Tibial nerve (tissue), 4 donors: ENCODE measurements at regions not wholly inside any gene's neighbourhood (a gene's known extent, or its start where the extent isn't known, plus 50 kb on each side); places are given as distances from the start of the nearest gene placed in this dataset.

Experiments used
- CTCF ChIP-seq, 5 experiments: fragments of 200-600 bp in 3 of 5; fragments of 450-650 bp in 2 of 5; sonication (generic) in 3 of 5; IDR thresholded peaks; one replicate each; pipeline ENCODE4 v1.5.1; 2016 to 2019; ENCODE audit warnings: antibody characterized with exemption in 5 of 5, mild to moderate bottlenecking in 3 of 5, moderate library complexity in 2 of 5
- EP300 ChIP-seq, 2 donors: sonication (generic); formaldehyde crosslinking; IDR thresholded peaks; one replicate each; pipeline ENCODE4 v1.6.1; 2017; ENCODE audit warnings: antibody characterized with exemption in 2 of 2, mild to moderate bottlenecking in 1 of 2
- POLR2A ChIP-seq, 2 donors: fragments of 450-650 bp; IDR thresholded peaks; one replicate each; pipeline ENCODE4 v1.6.1; 2017; ENCODE audit warnings: antibody characterized with exemption in 2 of 2, mild to moderate bottlenecking in 2 of 2, moderate library complexity in 2 of 2

GRCh38 chr5:84791138-84791537 is 406.5 kb upstream of the EDIL3 start:
- TF ChIP-seq CTCF (IDR thresholded peaks at IDR 0.05) (no peak), EP300 (IDR thresholded peaks at IDR 0.05) (no peak), POLR2A (IDR thresholded peaks at IDR 0.05) (no peak)
